Iris pigment epithelial cell (primary cell): ENCODE measurements at regions not wholly inside any gene's neighbourhood (a gene's known extent, or its start where the extent isn't known, plus 50 kb on each side); places are given as distances from the start of the nearest gene placed in this dataset.
"Not testable (repeated sequence)": the region's sequence is repeated elsewhere in the genome, so short reads cannot be mapped to it uniquely, and the experiment has no call there.

Source experiments
- DNase-seq: peaks from one replicate; pipeline ENCODE4 v3.0.0-alpha.2; 2011; ENCODE audit warnings: low read depth

DNA sequence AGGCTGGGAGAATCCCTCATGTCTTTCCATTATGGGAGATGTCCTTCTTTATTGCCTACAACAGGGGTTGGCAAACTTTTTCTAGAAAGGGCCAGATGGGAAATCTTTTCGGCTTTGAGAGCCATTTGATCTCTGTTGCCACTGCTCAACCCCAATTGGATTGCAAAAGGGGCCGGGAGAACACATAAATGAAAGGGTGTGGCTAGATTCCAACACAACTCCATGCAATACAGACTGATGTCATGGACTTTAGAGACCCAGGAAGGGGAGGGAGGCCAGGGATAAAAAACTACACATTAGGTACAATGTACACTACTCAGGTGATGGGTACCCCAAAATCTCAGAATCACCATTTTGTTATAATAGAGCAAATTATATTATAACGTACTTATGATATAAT, 97.6 kb upstream of the SIM2 start:
- DNase-seq: no peak

DNA sequence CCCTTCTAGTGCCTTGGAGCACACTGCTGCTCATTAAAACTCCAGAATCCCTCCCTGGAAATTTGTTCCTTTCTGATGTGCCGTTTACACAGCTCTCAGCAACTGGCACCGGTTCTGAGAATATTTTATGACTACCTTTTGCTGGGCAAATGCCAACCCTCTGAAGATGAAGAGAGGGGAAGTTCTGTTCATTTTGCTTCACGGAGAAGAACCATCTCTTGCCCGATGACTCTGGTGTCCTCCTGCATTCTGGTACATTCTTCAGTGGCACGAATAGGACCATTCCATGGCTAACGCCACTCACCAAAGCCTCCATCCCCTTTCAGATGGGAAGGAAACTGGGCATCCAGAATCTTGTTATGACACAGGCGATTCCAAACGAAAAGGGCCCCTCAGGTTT, 96.2 kb upstream of the SIM2 start:
- no peak for DNase-seq

DNA sequence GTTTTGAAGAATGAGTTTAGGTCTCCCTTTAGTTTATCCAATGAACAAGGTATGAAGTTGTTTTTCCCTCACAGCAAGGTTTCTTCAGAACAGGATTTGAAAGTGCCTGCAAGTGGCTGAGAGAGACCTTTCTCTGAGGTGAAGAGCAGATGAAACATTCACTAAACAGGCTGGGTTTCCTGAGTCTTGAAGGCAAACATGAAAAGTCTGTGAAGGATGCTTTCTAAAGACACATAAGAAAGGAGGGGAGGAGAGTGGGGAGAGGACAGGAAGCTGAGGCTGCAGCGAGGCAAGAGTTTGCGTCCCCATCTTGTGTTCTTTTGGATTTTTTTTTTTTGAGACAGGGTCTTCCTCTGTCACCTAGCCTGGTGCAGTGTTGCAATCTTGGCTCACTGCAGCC, 95.7 kb upstream of the SIM2 start:
- DNase-seq: no peak

DNA sequence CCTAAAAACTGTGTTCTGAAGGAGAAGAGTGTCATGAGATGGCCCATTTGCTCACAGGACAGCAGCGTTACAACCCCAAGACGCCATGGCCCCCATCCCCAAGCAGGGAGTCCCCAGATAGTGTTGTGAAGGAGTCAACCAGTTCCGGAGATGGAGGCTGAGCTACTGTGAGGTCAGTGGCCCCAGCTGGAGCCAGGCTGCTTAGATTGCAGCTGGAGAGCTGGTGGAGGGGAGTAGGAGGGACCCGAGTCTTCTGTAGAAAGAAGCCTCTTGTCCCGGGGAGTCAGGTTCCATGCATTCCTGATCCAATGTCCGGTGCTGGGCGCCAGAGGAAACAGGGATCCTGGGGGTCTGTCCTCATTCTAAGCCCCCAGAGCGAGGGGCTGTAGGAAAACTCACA, 93.5 kb upstream of the SIM2 start:
- no peak for DNase-seq

DNA sequence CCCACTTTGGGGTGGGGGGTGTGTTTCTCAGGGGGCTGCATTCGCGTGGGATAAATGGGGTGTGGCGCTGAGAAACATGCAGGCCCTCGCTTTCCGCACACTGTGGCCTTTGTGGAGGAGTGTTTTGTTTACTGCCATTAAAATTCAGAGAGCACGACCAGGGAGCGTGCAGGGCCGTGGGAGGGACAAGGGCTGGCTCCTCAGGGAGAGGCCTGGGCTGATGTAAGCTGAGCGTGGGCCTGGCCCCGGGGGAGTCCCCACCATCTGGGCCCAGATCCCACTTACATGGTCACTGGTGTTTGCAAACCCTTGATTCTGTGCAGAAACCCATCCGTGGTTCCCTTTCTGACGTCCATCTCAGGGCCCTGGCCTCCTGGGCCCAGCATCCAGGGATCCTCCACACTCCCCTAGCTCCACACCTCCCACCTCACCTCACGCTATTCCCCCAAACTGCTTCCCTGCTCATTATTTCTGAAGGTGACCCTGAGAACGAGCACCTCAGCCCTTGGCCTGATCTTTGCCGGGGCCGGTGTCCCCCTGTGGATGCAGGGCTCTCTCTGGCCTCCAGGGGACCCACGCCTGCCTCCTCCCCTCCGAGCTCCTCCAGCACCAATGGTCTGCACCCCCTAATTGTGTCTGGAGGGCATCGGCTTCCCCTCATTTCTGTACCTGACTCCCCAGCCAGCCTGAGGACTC, 92.5 kb upstream of the SIM2 start:
- DNase-seq: no peak

DNA sequence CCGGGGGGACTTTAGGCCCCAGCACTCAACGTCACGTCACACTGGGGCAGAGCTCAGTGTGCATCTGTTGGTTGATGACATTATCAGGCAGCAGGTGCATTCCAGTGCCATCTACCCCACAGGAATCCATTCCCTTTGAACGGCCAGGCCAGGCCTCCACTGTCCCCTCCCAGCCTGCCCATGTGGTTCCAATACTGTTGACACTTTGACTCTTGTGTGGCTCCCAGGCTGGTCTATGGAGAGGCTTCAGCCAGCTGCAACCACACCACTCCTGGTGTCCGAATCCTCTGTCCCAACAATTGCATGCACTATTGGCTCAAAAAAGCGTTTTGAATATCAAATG, 92.0 kb upstream of the SIM2 start:
- DNase-seq: no peak

DNA sequence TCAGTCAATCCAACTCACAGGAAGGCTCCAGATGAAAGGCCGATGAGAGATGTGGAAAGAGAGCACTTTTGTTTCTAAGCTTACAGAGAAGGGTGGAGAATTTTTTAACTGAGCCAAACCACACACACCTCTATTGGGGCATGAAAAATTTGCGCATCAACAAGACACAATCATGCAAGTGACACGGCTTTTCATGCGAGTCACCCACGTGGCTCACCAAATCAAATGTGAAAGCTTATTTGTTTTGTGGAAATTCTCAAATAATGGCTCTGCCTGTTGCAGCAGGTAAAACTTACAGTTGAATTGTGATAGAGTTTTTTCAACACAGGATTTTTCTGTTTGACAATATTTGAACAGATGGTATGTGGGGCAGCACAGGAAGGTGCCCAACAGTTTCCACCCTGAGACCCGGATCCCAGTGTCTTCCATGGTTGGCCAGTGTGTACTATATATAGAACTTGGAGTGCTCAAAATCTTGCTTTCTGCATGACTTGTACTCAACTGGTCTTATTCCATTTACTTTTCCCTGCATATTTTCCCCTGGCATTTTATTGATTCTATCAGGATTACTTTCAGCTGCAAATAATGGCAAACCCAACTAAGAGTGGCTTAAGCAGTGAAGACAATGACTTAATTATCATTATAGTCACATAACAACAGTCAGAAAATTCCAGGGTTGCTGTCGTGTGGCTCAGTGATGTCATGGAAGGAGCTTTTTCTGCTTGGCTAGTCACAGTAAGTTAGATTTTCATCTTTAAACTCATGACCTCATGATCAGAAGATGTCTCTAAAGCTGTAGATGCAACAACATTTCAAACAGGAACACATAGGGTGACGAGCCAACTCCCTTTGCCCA, 90.6 kb upstream of the SIM2 start:
- DNase-seq: no peak

DNA sequence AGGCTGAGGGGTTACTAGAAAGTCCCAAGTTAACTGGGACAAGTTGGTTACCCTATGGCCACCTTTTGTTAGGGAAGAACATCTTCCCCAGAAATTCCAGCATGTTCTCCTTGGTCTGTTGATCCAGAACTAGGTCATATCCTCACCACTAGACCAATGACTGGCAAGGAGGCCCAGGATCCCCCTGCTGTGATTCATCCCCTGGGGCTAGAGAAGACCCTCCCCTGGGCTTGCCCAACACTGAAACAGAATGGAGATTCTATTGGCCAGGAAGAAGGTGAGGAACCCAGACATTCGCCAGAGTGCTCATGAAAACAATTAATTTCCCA, 90.1 kb upstream of the SIM2 start:
- DNase-seq: no peak

DNA sequence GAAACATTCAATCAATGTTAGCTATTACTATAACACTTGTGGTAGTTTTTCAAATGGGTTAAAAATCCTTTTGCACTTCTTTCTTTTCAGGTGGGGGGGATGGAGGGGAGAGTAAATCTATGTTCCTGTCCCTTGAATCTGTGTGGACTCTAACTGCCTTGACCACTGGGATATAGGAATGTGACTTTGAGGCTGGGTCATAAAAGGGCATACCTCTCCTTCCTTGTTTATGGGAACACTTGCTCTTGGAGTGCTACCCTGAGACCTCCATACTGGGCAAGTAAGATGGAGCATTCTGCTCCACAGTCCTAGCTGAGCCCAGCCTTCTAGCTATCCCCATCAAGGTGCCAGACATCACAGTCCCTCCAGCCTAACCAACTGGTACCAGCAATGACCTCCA, 89.3 kb upstream of the SIM2 start:
- no peak for DNase-seq

DNA sequence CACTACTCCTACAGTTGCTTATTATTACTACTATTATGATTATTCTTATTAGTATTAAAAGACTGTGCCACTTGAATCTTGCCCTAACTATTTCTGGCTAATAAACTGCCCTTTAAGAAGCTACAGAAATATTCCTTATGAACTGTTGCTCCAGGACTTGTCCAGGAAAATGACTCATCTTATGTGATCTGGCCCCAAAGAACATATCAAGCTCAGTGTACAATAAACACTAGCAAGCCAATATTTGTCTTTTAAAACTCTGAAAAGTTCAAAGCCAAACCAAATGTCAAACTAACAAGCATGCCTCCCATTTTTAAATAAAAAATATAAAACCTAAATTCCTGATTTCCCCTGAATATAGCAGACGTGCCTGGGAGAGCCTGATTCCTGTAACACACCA, 88.7 kb upstream of the SIM2 start:
- DNase-seq: peak; percentile 67

DNA sequence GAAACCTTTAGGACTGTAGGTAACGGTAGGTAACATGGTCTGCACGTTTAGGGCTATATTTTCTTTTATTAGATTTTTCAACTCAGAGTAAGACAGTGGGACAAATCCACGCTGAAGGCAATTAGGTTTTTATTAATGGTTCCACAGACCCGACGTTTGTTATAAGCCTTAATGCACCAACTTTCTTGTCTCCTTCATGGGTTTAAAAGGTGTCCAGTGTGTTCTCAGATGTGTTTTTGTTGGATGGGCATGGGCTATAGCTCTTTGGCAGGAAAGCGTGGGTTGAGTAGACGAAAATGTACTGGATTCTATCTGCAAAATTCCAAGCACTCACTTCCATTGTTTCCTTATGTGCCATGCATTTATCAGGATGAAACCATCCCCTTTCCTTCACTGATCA, 88.0 kb upstream of the SIM2 start:
- no peak for DNase-seq

DNA sequence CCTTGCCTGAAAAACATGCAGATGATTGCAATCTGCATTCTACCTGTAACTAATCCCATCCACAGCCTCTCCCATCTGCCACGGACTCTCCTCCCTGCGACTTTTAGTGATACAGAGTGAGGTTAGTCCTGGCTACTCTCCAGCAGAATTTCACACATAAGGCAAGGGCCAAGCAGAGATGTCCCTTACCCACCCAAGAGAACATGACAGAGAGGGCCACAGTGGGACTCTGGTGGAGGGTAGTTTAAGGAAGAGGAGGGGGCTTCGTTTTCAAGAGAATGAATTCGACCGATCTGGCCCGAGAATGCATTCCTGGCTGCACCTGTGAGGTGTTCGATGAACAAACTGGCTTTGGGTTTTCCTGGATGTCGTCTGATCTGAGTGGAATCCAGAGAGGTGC, 87.5 kb upstream of the SIM2 start:
- DNase-seq: no peak

DNA sequence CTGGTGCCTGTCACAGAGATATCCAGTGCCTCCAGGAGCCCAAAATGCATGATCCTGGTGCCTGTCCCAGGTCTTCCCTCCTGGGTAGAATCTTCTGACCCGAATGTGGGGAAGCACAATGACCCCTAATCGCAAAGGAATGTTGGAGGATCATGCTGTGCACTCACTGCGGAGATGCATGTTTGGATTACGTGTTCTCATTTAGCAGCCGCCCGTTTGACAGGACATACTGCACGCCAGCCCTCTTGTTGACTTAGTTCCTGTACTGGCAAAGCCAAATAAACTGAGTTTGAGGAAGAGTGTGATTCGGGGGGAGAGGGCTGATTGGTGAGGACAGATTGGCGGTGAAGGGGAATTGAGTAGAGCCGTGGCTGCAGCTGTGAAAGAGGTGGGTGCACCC, 85.9 kb upstream of the SIM2 start:
- DNase-seq: peak; percentile 77

DNA sequence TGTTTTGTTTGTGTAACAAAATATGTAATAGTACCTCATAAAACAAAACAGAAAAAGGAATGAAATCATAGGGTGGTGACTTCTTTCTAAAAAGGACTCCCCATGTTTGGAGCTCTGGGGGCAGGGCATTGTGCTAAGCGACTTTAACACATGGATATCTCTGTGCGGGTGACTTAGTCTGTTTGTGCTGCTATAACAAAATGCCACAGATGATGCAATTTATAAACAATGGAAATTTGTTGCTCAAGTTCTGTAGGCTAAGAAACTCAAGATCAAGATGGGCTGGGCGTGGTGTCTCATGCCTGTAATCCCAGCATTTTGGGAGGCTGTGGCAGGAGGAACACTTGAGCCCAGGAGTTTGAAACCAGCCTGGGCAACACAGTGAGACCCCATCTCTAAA, 85.4 kb upstream of the SIM2 start:
- peak; percentile 16 for DNase-seq

DNA sequence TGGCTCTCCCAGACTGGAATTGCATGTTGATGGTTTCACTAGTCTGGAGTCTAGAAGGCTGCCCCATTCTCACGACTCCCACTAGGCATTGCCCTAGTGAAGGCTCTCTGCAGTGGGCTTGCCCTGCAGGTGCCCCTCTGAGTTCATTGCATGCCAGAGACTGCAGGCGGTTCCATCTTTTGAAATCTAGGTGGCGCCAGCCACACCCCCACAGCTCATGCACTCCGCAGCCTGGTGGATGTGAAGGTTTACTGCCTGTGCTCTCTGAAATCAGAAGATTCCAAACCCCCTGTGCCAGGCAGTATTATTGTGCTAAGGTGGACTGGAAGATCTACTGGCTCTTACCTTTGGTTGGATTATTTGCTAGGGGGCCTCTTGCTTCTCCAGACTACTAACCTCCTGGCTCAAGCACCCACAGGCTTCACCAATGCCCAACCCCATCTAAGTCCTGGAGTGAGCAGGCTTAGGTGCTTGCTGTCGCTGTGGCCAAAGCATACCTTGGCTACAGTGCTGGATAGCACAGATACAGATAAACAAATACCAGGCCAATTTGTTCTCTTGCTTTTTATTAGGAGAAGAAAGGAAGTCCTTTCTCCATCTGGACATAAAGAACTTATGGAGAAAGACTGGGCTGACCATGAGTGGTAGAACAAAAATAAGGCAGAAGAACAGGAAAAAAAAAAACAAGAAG, 83.5 kb upstream of the SIM2 start:
- DNase-seq: no peak

DNA sequence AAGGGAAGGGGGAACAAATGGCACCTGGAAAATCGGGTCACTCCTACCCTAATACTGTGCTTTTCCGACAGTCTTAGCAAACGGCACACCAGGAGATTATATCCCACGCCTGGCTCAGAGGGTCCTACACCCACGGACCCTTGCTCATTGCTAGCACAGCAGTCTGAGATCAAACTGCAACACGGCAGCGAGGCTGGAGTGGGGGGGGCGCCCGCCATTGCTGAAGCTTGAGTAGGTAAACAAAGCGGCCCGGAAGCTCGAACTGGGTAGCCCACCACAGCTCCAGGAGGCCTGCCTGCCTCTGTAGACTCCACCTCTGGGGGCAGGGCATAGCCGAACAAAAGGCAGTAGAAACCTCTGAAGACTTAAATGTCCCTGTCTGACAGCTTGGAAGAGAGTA, 82.1 kb upstream of the SIM2 start:
- DNase-seq: not testable (repeated sequence)

DNA sequence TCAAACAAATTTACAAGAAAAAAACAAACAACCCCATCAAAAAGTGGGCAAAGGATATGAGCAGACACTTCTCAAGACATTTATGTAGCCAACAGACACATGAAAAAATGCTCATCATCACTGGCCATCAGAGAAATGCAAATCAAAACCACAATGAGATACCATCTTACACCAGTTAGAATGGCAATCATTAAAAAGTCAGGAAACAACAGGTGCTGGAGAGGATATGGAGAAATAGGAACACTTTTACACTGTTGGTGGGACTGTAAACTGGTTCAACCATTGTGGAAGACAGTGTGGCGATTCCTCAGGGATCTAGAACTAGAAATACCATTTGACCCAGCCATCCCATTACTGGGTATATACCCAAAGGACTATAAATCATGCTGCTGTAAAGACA, 77.1 kb upstream of the SIM2 start:
- DNase-seq: not testable (repeated sequence)

DNA sequence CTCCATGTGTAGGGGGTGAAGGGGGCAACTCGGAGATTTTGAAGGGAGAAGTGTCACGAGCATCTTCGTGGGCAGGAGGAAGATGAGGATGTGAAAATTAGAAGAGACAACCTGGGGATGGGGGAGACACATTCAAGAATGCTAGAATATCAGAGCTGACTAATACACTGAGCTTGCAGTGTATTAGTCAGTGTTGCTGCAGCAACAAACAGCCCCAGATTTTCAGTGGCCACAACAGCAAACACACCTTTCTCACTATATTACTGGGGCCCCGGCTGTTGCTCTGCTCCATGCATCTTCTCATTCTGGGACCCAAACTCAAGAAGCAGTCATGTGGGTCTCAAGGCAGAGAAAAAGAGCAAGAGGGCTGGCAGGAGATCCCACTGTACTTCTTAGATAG, 74.8 kb upstream of the SIM2 start:
- DNase-seq: no peak

DNA sequence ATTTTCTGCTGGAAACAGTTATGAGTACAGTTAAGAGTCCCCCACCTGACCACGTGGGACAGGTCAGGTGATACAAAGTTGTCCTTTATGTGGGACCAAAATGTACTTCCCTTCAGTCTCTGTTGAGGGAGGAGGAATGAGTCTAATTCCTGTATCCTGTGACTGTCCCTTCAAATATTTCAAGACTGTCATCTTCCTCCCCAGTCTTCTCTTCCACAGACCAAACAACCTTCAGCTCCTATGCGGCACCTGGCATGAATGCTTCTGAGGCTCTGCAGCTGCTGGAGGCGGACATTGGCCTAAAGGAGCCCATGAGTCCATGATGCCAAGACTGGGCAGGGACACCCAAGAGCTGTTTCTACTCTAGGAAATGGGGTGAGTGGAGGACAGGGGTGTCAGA, 72.1 kb upstream of the SIM2 start:
- DNase-seq: no peak

DNA sequence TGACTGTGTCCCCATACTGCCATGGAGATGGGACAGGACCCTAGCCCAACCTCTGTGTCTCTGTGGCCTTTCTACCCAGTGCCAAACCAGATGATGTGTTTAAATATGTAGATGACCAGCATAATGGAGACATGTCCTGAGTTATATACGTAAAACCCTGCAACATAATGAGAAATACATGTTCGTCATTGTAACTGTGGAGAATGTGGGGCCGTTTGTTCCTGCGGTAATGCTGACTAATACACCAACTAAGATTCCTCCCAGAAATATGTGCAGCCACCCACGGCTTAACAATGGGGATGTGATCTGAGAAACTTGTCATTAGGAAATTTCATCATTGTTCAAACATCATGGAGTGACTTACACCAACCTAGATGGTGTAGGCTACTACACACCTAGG, 71.7 kb upstream of the SIM2 start:
- DNase-seq: peak; percentile 58

DNA sequence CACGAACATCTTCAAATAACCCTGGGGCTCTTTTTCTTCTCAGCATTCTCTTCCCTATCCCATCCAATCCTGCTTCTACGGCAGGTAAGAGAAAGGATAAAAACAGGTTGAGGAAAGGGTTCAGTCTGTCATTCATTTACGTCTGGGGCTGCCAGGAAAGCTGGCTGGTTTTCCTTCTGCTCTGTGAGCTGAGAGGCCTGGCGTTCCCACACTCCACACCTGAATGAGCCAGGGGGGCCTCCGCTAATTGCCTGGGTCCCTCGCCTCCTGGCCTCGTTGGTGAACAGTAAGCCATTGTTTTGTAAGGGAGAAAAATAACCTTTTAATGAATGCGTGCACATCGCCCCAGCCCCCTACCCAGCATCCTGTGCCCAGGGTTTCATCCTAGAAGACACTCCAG, 70.8 kb upstream of the SIM2 start:
- DNase-seq: no peak

DNA sequence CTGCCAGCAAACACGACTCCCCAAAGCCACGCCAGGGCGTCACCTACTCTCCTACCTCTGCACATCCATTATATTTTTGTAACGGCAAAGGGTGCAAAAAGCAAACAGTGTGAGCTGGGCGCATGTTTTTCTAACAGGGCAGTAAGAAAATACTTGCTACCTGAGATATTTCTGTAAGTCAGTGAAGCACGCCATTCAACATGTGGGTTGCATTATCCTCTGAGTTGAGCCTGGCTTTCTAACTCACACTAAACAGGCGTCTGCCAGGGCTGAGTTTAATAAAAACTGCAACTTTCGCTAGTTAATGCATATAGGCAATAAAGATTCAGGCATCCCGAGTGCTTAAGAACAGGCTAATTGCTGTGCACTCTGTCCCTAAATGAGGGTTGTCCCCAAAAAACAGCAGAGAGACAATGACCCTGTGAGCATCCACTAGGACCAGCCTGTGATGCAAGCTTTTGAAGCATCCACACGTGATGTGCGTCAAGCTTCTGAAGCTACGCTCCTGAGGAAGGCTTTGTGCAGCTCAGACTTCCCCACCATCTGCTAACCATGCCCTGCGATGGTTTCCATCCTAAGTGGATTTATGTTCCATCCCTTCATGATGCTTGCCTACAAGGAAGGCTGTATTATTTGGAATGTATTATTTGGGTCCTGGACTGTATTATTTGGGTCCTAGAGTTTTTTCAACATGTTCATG, 70.0 kb upstream of the SIM2 start:
- DNase-seq: no peak
